Osteocyte (in vitro differentiated cells): ENCODE measurements at regions not wholly inside any gene's neighbourhood (a gene's known extent, or its start where the extent isn't known, plus 50 kb on each side); places are given as distances from the start of the nearest gene placed in this dataset.

Experiments used
- DNase-seq: peaks from one replicate; pipeline ENCODE4 v3.0.0; 2021; ENCODE audit warnings: mixed read lengths; ENCODE audit not compliant: unreplicated experiment; ENCODE audit errors: extremely low spot score
- H3K27ac Mint-ChIP-seq: one replicate; pipeline ENCODE4 v1.8.0; 2021; ENCODE audit warnings: mild to moderate bottlenecking, mixed read lengths; ENCODE audit not compliant: unreplicated experiment
- H3K27me3 Mint-ChIP-seq: one replicate; pipeline ENCODE4 v1.8.0; 2021; ENCODE audit warnings: mixed read lengths; ENCODE audit not compliant: unreplicated experiment
- H3K36me3 Mint-ChIP-seq: one replicate; pipeline ENCODE4 v1.8.0; 2021; ENCODE audit warnings: mixed read lengths; ENCODE audit not compliant: unreplicated experiment
- H3K4me1 Mint-ChIP-seq: one replicate; pipeline ENCODE4 v1.8.0; 2021; ENCODE audit warnings: mixed read lengths; ENCODE audit not compliant: unreplicated experiment
- H3K4me3 Mint-ChIP-seq: one replicate; pipeline ENCODE4 v1.8.0; 2021; ENCODE audit warnings: mild to moderate bottlenecking, moderate library complexity, mixed read lengths; ENCODE audit not compliant: unreplicated experiment
- H3K9me3 Mint-ChIP-seq: one replicate; pipeline ENCODE4 v1.8.0; 2021; ENCODE audit warnings: mixed read lengths; ENCODE audit not compliant: unreplicated experiment
- CTCF ChIP-seq: fragments of 200-600 bp; sonication (generic); IDR thresholded peaks from 2 replicates; pipeline ENCODE4 v1.5.0; 2021; ENCODE audit warnings: antibody characterized with exemption, mild to moderate bottlenecking, moderate library complexity

GRCh38 chr5:130890610-130891009 lies 274.4 kb downstream of the HINT1 start:
- H3K4me1 Mint-ChIP-seq = peaks cover 2% of the 10 kb centered on the region
- TF ChIP-seq CTCF = no peak
- H3K36me3 Mint-ChIP-seq = peaks cover 3% of the 10 kb centered on the region
- no peak for DNase-seq
- H3K4me3 Mint-ChIP-seq = no peak overlapping the region
- peaks cover 7% of the 10 kb centered on the region for H3K9me3 Mint-ChIP-seq
- H3K27ac Mint-ChIP-seq = no peak overlapping the region
- peaks cover 11% of the 10 kb centered on the region for H3K27me3 Mint-ChIP-seq

- no peak overlapping the region for H3K27ac Mint-ChIP-seq
- H3K36me3 Mint-ChIP-seq = no peaks in the 10 kb centered on the region
- TF ChIP-seq CTCF = no peak
- peaks cover 11% of the 10 kb centered on the region for H3K27me3 Mint-ChIP-seq
- H3K4me1 Mint-ChIP-seq = peaks cover 2% of the 10 kb centered on the region
- no peak for DNase-seq
- H3K9me3 Mint-ChIP-seq = no peaks in the 10 kb centered on the region
- no peak overlapping the region for H3K4me3 Mint-ChIP-seq
These were observed 279.4 kb downstream of the HINT1 start for GRCh38 chr5:130885691-130886090.

- Mint-ChIP-seq H3K9me3 (no peaks in the 10 kb centered on the region), H3K27me3 (peaks cover 11% of the 10 kb centered on the region), H3K4me1 (peaks cover 2% of the 10 kb centered on the region), H3K36me3 (no peaks in the 10 kb centered on the region), H3K4me3 (no peak overlapping the region), H3K27ac (no peak overlapping the region)
- no peak for TF ChIP-seq CTCF
- DNase-seq = no peak
These were observed 280.0 kb downstream of the HINT1 start for GRCh38 chr5:130885027-130885426.

GRCh38 chr5:130884023-130884422 lies 281.0 kb downstream of the HINT1 start:
- Mint-ChIP-seq H3K9me3 (no peaks in the 10 kb centered on the region), H3K36me3 (no peaks in the 10 kb centered on the region), H3K27ac (no peak overlapping the region), H3K27me3 (peaks cover 11% of the 10 kb centered on the region), H3K4me1 (peaks cover 2% of the 10 kb centered on the region), H3K4me3 (no peak overlapping the region)
- TF ChIP-seq CTCF = no peak
- DNase-seq = no peak

- peaks cover 16% of the 10 kb centered on the region for H3K4me1 Mint-ChIP-seq
- H3K36me3 Mint-ChIP-seq = peaks cover 10% of the 10 kb centered on the region
- TF ChIP-seq CTCF = no peak
- H3K27me3 Mint-ChIP-seq = no peaks in the 10 kb centered on the region
- H3K4me3 Mint-ChIP-seq = no peak overlapping the region
- DNase-seq = no peak
- no peak overlapping the region for H3K27ac Mint-ChIP-seq
- peaks cover 17% of the 10 kb centered on the region for H3K9me3 Mint-ChIP-seq
These were observed 289.4 kb downstream of the HINT1 start for GRCh38 chr5:130875656-130876055.
